Muscle layer of duodenum (tissue), 2 donors: ENCODE measurements at regions not wholly inside any gene's neighbourhood (a gene's known extent, or its start where the extent isn't known, plus 50 kb on each side); places are given as distances from the start of the nearest gene placed in this dataset.

Experiments used
- H3K27ac ChIP-seq: one replicate; pipeline ENCODE4 v1.7.0; 2013; ENCODE audit warnings: mild to moderate bottlenecking, low read length
- H3K27me3 ChIP-seq: one replicate; pipeline ENCODE4 v1.7.0; 2013; ENCODE audit warnings: low read depth, mild to moderate bottlenecking, control low read depth, low read length
- H3K36me3 ChIP-seq, 2 donors: one replicate each; pipeline ENCODE4 v1.7.0; 2013; ENCODE audit warnings: low read length in 2 of 2, control low read depth in 1 of 2, mild to moderate bottlenecking in 1 of 2; ENCODE audit not compliant: insufficient read depth in 2 of 2, control insufficient read depth in 1 of 2
- H3K4me1 ChIP-seq, 2 donors: one replicate each; pipeline ENCODE4 v1.7.0; 2013; ENCODE audit warnings: low read length in 2 of 2, mild to moderate bottlenecking in 2 of 2, control low read depth in 1 of 2, moderate library complexity in 1 of 2; ENCODE audit not compliant: insufficient read depth in 2 of 2, control insufficient read depth in 1 of 2
- H3K4me3 ChIP-seq, 2 donors: one replicate each; pipeline ENCODE4 v1.7.0; 2013; ENCODE audit warnings: low read length in 2 of 2, low read depth in 1 of 2, mild to moderate bottlenecking in 1 of 2
- H3K9me3 ChIP-seq, 2 donors: one replicate each; pipeline ENCODE4 v1.7.0; 2013; ENCODE audit warnings: low read length in 2 of 2, control low read depth in 1 of 2, mild to moderate bottlenecking in 1 of 2; ENCODE audit not compliant: control insufficient read depth in 1 of 2
- donor health status: healthy.

GRCh38 chr2:21715887-21716286 lies 592.1 kb downstream of the TDRD15 start:
- Histone ChIP-seq H3K27ac (no peak overlapping the region), H3K4me1 (no peaks in the 10 kb centered on the region), H3K9me3 (no peaks in the 10 kb centered on the region), H3K36me3 (no peaks in the 10 kb centered on the region), H3K27me3 (no peaks in the 10 kb centered on the region), H3K4me3 (no peak overlapping the region)

GRCh38 chr2:21727101-21727500 lies 603.3 kb downstream of the TDRD15 start:
- H3K27ac ChIP-seq = no peak overlapping the region
- H3K36me3 ChIP-seq = no peaks in the 10 kb centered on the region
- no peaks in the 10 kb centered on the region for H3K4me1 ChIP-seq
- H3K27me3 ChIP-seq = no peaks in the 10 kb centered on the region
- H3K9me3 ChIP-seq = no peaks in the 10 kb centered on the region
- H3K4me3 ChIP-seq = no peak overlapping the region

GRCh38 chr2:21728133-21728532 lies 604.4 kb downstream of the TDRD15 start:
- Histone ChIP-seq H3K27me3 (no peaks in the 10 kb centered on the region), H3K36me3 (no peaks in the 10 kb centered on the region), H3K9me3 (no peaks in the 10 kb centered on the region), H3K27ac (no peak overlapping the region), H3K4me3 (no peak overlapping the region), H3K4me1 (no peaks in the 10 kb centered on the region)

GRCh38 chr2:21730141-21730540 lies 606.4 kb downstream of the TDRD15 start:
- no peaks in the 10 kb centered on the region for H3K9me3 ChIP-seq
- H3K27me3 ChIP-seq = no peaks in the 10 kb centered on the region
- no peak overlapping the region for H3K27ac ChIP-seq
- no peaks in the 10 kb centered on the region for H3K4me1 ChIP-seq
- H3K4me3 ChIP-seq = no peak overlapping the region
- H3K36me3 ChIP-seq = no peaks in the 10 kb centered on the region

GRCh38 chr2:21740484-21740883 lies 616.7 kb downstream of the TDRD15 start:
- Histone ChIP-seq H3K27ac (no peak overlapping the region), H3K36me3 (no peaks in the 10 kb centered on the region), H3K9me3 (no peaks in the 10 kb centered on the region), H3K27me3 (no peaks in the 10 kb centered on the region), H3K4me1 (no peaks in the 10 kb centered on the region), H3K4me3 (no peak overlapping the region)

GRCh38 chr2:21746499-21746898 lies 622.7 kb downstream of the TDRD15 start:
- H3K9me3 ChIP-seq = peaks cover 0 to 3% of the 10 kb centered on the region in 2 donors
- H3K36me3 ChIP-seq = no peaks in the 10 kb centered on the region
- H3K4me1 ChIP-seq = no peaks in the 10 kb centered on the region
- H3K27me3 ChIP-seq = no peaks in the 10 kb centered on the region
- H3K4me3 ChIP-seq = no peak overlapping the region
- no peak overlapping the region for H3K27ac ChIP-seq

- Histone ChIP-seq H3K4me3 (no peak overlapping the region), H3K9me3 (peaks cover 0 to 3% of the 10 kb centered on the region in 2 donors), H3K27ac (no peak overlapping the region), H3K4me1 (no peaks in the 10 kb centered on the region), H3K36me3 (no peaks in the 10 kb centered on the region), H3K27me3 (no peaks in the 10 kb centered on the region)
Observed at GRCh38 chr2:21748501-21748900, 624.7 kb downstream of the TDRD15 start.

GRCh38 chr2:21754164-21754788 lies 630.5 kb downstream of the TDRD15 start:
- H3K27me3 ChIP-seq = no peaks in the 10 kb centered on the region
- no peak overlapping the region for H3K4me3 ChIP-seq
- no peaks in the 10 kb centered on the region for H3K4me1 ChIP-seq
- no peaks in the 10 kb centered on the region for H3K36me3 ChIP-seq
- H3K9me3 ChIP-seq = no peaks in the 10 kb centered on the region
- H3K27ac ChIP-seq = no peak overlapping the region

GRCh38 chr2:21757805-21758430 lies 634.1 kb downstream of the TDRD15 start:
- no peaks in the 10 kb centered on the region for H3K27me3 ChIP-seq
- H3K36me3 ChIP-seq = no peaks in the 10 kb centered on the region
- no peaks in the 10 kb centered on the region for H3K4me1 ChIP-seq
- no peak overlapping the region for H3K4me3 ChIP-seq
- no peaks in the 10 kb centered on the region for H3K9me3 ChIP-seq
- H3K27ac ChIP-seq = no peak overlapping the region

GRCh38 chr2:21759819-21760218 lies 636.1 kb downstream of the TDRD15 start:
- Histone ChIP-seq H3K4me1 (no peaks in the 10 kb centered on the region), H3K27ac (no peak overlapping the region), H3K9me3 (no peaks in the 10 kb centered on the region), H3K27me3 (no peaks in the 10 kb centered on the region), H3K36me3 (no peaks in the 10 kb centered on the region), H3K4me3 (no peak overlapping the region)

- Histone ChIP-seq H3K9me3 (no peaks in the 10 kb centered on the region), H3K36me3 (no peaks in the 10 kb centered on the region), H3K4me3 (no peak overlapping the region), H3K27me3 (no peaks in the 10 kb centered on the region), H3K4me1 (no peaks in the 10 kb centered on the region), H3K27ac (no peak overlapping the region)
Observed at GRCh38 chr2:21761361-21761760, 637.6 kb downstream of the TDRD15 start.

GRCh38 chr2:21763501-21763900 lies 639.7 kb downstream of the TDRD15 start:
- no peaks in the 10 kb centered on the region for H3K27me3 ChIP-seq
- no peak overlapping the region for H3K27ac ChIP-seq
- no peaks in the 10 kb centered on the region for H3K4me1 ChIP-seq
- no peaks in the 10 kb centered on the region for H3K36me3 ChIP-seq
- no peak overlapping the region for H3K4me3 ChIP-seq
- H3K9me3 ChIP-seq = no peaks in the 10 kb centered on the region
